KMS-11 (cell line): ENCODE measurements at regions not wholly inside any gene's neighbourhood (a gene's known extent, or its start where the extent isn't known, plus 50 kb on each side); places are given as distances from the start of the nearest gene placed in this dataset.

Experiments used
- H2AFZ ChIP-seq: fragments of 200-600 bp; sonication (generic); 2 replicates; pipeline ENCODE4 v1.6.1; 2016; ENCODE audit warnings: antibody characterized with exemption, mixed run types, low read depth
- H3K27ac ChIP-seq: fragments of 200-600 bp; sonication (generic); 2 replicates; pipeline ENCODE4 v1.6.1; 2016; ENCODE audit warnings: mild to moderate bottlenecking, mixed run types
- H3K27me3 ChIP-seq: fragments of 200-600 bp; sonication (generic); 2 replicates; pipeline ENCODE4 v1.6.1; 2017; ENCODE audit warnings: mild to moderate bottlenecking, low read depth, mixed run types, moderate library complexity; ENCODE audit not compliant: insufficient read depth
- H3K36me3 ChIP-seq: fragments of 200-600 bp; sonication (generic); 2 replicates; pipeline ENCODE4 v1.6.1; 2017; ENCODE audit warnings: mild to moderate bottlenecking, mixed run types; ENCODE audit not compliant: insufficient read depth
- H3K4me1 ChIP-seq: fragments of 200-600 bp; sonication (generic); 2 replicates; pipeline ENCODE4 v1.6.1; 2016; ENCODE audit warnings: mild to moderate bottlenecking, low read depth, mixed run types; ENCODE audit not compliant: poor library complexity, severe bottlenecking
- H3K4me2 ChIP-seq: fragments of 200-600 bp; sonication (generic); 2 replicates; pipeline ENCODE4 v1.7.0; 2016; ENCODE audit warnings: mild to moderate bottlenecking, mixed run types
- H3K4me3 ChIP-seq: fragments of 200-600 bp; sonication (generic); IDR thresholded peaks from 2 replicates; pipeline ENCODE4 v1.6.1; 2017; ENCODE audit warnings: low read depth, low read length, mixed read lengths; ENCODE audit not compliant: insufficient read depth
- H3K79me2 ChIP-seq: fragments of 200-600 bp; sonication (generic); 2 replicates; pipeline ENCODE4 v1.6.1; 2016; ENCODE audit warnings: low read depth, mixed run types; ENCODE audit not compliant: insufficient read depth
- H3K9ac ChIP-seq: fragments of 200-600 bp; sonication (generic); 2 replicates; pipeline ENCODE4 v1.6.1; 2016; ENCODE audit warnings: mild to moderate bottlenecking, mixed run types
- H4K20me1 ChIP-seq: fragments of 200-600 bp; sonication (generic); 2 replicates; pipeline ENCODE4 v1.6.1; 2016; ENCODE audit warnings: mild to moderate bottlenecking, mixed run types; ENCODE audit not compliant: insufficient read depth
- TF ChIP-seq, protein P1 (sequence below): fragments of 200-600 bp; sonication (generic); conservative IDR thresholded peaks from 2 replicates; pipeline ENCODE4 v1.6.1; 2017; ENCODE audit warnings: low read depth, mild to moderate bottlenecking, antibody characterized with exemption, low read length, moderate library complexity, mixed read lengths

DNA sequence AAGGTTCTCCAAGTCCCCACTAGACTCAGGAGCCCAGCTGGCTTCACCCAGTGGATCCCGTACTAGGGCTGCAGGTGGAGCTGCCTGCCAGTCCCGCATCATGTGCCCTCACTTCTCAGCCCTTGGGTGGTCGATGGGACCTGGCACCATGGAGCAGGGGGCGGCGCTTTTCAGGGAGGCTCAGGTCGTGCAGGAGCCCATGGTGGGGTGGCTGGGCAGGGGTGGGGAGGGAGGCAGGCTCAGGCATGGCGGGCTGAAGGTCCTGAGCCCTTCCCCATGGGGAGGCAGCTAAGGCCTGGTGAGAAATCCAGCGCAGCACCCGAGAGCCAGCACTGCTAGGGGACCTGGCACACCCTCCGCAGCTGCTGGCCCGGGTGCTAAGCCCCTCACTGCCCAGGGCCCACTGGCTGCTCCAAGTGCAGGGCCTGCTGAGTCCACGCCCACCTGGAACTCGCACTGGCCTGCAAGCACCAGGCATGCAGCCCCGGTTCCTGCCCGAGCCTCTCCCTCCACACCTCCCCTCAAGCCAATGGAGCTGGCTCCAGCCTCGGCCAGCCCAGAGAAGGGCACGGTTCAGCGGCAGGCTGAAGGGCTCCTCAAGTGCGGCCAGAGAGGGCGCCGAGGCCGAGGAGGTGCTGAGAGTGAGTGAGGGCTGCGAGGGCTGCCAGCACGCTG lies 72.7 kb upstream of the SLIT2 start:
- H3K36me3 ChIP-seq, result no peaks in the 10 kb centered on the region
- no peak overlapping the region for H3K9ac ChIP-seq
- no peak overlapping the region for H3K27ac ChIP-seq
- no peaks in the 10 kb centered on the region for H3K27me3 ChIP-seq
- no peak overlapping the region for H3K4me2 ChIP-seq
- no peaks in the 10 kb centered on the region for H3K79me2 ChIP-seq
- TF ChIP-seq, protein P1, sequence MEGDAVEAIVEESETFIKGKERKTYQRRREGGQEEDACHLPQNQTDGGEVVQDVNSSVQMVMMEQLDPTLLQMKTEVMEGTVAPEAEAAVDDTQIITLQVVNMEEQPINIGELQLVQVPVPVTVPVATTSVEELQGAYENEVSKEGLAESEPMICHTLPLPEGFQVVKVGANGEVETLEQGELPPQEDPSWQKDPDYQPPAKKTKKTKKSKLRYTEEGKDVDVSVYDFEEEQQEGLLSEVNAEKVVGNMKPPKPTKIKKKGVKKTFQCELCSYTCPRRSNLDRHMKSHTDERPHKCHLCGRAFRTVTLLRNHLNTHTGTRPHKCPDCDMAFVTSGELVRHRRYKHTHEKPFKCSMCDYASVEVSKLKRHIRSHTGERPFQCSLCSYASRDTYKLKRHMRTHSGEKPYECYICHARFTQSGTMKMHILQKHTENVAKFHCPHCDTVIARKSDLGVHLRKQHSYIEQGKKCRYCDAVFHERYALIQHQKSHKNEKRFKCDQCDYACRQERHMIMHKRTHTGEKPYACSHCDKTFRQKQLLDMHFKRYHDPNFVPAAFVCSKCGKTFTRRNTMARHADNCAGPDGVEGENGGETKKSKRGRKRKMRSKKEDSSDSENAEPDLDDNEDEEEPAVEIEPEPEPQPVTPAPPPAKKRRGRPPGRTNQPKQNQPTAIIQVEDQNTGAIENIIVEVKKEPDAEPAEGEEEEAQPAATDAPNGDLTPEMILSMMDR, result no peak
- no peak overlapping the region for H2AFZ ChIP-seq
- H3K4me3 ChIP-seq, result no peak overlapping the region
- H4K20me1 ChIP-seq, result no peaks in the 10 kb centered on the region
- no peaks in the 10 kb centered on the region for H3K4me1 ChIP-seq

DNA sequence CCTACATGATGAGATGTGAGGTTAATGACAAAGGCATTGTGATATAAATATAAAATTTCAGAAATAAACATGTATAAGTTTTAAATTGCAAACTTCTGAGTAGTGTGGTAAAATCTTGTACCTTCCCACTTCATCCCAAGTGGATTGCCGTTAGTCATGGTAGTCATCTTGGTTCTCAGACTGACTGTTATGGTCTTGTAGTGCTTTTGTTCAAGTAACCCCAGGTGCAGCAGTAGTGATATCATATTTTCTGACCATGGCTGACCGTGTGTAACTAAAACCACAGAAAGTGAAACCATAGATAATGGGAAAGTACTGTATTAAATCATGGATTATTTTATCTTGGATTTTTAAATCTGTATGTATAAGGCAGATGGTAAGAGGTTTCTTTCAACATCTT lies 74.8 kb upstream of the SLIT2 start:
- H3K79me2 ChIP-seq, result no peaks in the 10 kb centered on the region
- no peak overlapping the region for H3K4me3 ChIP-seq
- no peaks in the 10 kb centered on the region for H3K36me3 ChIP-seq
- H3K27ac ChIP-seq, result no peak overlapping the region
- TF ChIP-seq, protein P1, result no peak
- H3K4me2 ChIP-seq, result no peak overlapping the region
- H3K27me3 ChIP-seq, result no peaks in the 10 kb centered on the region
- H3K9ac ChIP-seq, result no peak overlapping the region
- H4K20me1 ChIP-seq, result no peaks in the 10 kb centered on the region
- H3K4me1 ChIP-seq, result no peaks in the 10 kb centered on the region
- H2AFZ ChIP-seq, result no peak overlapping the region

DNA sequence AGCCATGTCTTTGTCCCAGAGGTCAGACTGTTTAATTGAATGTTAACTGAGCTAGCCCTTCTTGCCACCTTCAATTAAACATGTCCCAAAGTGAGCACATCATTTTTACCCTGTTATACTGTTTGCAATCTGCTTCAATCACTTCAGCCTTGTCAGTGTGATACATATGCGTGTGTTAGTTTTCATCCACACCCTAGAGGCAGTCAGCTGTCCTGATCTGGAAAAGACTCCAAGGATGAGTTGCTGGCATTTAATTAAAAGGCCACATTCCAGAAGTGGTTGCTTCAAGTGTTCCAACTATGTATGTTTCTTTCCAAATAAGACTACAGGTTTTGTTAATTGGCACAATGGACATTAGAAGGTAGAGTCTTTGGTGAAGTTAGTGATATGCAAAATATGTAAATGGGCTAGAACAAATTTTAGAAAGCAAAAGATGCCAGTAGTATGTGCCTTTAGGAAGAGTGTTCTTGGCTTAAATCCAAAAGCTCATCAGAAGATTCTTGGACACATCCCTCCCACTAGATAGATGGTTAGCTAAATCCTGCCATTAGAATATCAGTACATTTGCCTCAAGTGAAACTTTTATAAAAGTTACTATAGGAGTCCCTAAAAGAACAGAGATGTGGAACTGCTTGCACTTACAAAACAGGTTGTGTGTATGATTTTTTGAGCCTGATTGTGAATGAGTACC lies 79.5 kb upstream of the SLIT2 start:
- H3K4me3 ChIP-seq, result no peak overlapping the region
- no peaks in the 10 kb centered on the region for H4K20me1 ChIP-seq
- H3K4me1 ChIP-seq, result no peaks in the 10 kb centered on the region
- H3K36me3 ChIP-seq, result no peaks in the 10 kb centered on the region
- TF ChIP-seq, protein P1, result no peak
- H3K4me2 ChIP-seq, result no peak overlapping the region
- H3K27ac ChIP-seq, result no peak overlapping the region
- no peaks in the 10 kb centered on the region for H3K79me2 ChIP-seq
- H2AFZ ChIP-seq, result no peak overlapping the region
- no peak overlapping the region for H3K9ac ChIP-seq
- H3K27me3 ChIP-seq, result no peaks in the 10 kb centered on the region

DNA sequence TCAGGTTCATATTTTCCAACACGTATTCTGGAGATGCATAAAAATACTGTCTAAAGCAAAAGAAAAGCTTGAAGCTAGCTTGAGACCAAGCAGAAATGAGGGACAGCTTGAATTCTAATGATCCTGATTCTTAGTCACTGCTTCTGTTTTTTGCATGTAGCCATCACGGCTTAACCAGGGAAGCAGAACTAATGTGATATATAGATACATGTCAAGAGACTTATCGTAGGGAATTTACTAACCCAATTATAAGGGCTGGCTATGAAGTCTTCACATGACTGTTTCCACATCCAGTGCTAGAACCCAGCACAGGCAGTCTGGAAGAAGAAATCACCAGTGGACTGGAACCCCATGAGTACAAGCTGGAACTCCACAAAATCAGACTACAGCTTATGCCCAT lies 85.2 kb upstream of the SLIT2 start:
- H3K27me3 ChIP-seq, result no peaks in the 10 kb centered on the region
- no peaks in the 10 kb centered on the region for H3K79me2 ChIP-seq
- H2AFZ ChIP-seq, result no peak overlapping the region
- no peaks in the 10 kb centered on the region for H3K4me1 ChIP-seq
- no peak overlapping the region for H3K4me2 ChIP-seq
- no peaks in the 10 kb centered on the region for H3K36me3 ChIP-seq
- H4K20me1 ChIP-seq, result no peaks in the 10 kb centered on the region
- H3K27ac ChIP-seq, result no peak overlapping the region
- TF ChIP-seq, protein P1, result no peak
- H3K9ac ChIP-seq, result no peak overlapping the region
- no peak overlapping the region for H3K4me3 ChIP-seq
